Left forelimb (tissue), 1 donor: ENCODE measurements at regions not wholly inside any gene's neighbourhood (a gene's known extent, or its start where the extent isn't known, plus 50 kb on each side); places are given as distances from the start of the nearest gene placed in this dataset.

Experiments used
- DNase-seq: peaks from one replicate; pipeline ENCODE4 v3.0.0-alpha.2; 2018; ENCODE audit warnings: low spot score

- no peak for DNase-seq
These were observed 131.3 kb upstream of the RASSF8 start for GRCh38 chr12:25827141-25827540.

- no peak for DNase-seq
These were observed 130.7 kb upstream of the RASSF8 start for GRCh38 chr12:25827747-25828146.

GRCh38 chr12:25828188-25828587, 130.3 kb upstream of the RASSF8 start:
- no peak for DNase-seq

GRCh38 chr12:25829192-25829591, 129.3 kb upstream of the RASSF8 start:
- DNase-seq: no peak

GRCh38 chr12:25830456-25830855, 128.0 kb upstream of the RASSF8 start:
- no peak for DNase-seq

- no peak for DNase-seq
These were observed 124.8 kb upstream of the RASSF8 start for GRCh38 chr12:25833657-25834056.

- DNase-seq: no peak
These were observed 123.1 kb upstream of the RASSF8 start for GRCh38 chr12:25835385-25835784.

- DNase-seq: no peak
These were observed 120.5 kb upstream of the RASSF8 start for GRCh38 chr12:25838007-25838406.

GRCh38 chr12:25839470-25839869, 119.0 kb upstream of the RASSF8 start:
- no peak for DNase-seq

- DNase-seq: no peak
These were observed 117.6 kb upstream of the RASSF8 start for GRCh38 chr12:25840678-25841465.

- no peak for DNase-seq
These were observed 116.2 kb upstream of the RASSF8 start for GRCh38 chr12:25842254-25842653.

- DNase-seq: no peak
These were observed 114.5 kb upstream of the RASSF8 start for GRCh38 chr12:25843976-25844375.

GRCh38 chr12:25845415-25845814, 113.1 kb upstream of the RASSF8 start:
- DNase-seq: no peak

GRCh38 chr12:25852792-25853191, 105.7 kb upstream of the RASSF8 start:
- DNase-seq: no peak

GRCh38 chr12:25853316-25854095, 105.0 kb upstream of the RASSF8 start:
- DNase-seq: no peak

- no peak for DNase-seq
These were observed 103.5 kb upstream of the RASSF8 start for GRCh38 chr12:25854991-25855390.

GRCh38 chr12:25855716-25856115, 102.8 kb upstream of the RASSF8 start:
- no peak for DNase-seq

GRCh38 chr12:25859976-25860375, 98.5 kb upstream of the RASSF8 start:
- DNase-seq: no peak

GRCh38 chr12:25861226-25861625, 97.3 kb upstream of the RASSF8 start:
- no peak for DNase-seq

- DNase-seq: no peak
These were observed 93.9 kb upstream of the RASSF8 start for GRCh38 chr12:25864306-25865276.

- DNase-seq: no peak
These were observed 91.7 kb upstream of the RASSF8 start for GRCh38 chr12:25866586-25867378.
